ENCODE measurements at regions not wholly inside any gene's neighbourhood (a gene's known extent, or its start where the extent isn't known, plus 50 kb on each side); places are given as distances from the start of the nearest gene placed in this dataset.
"Not testable (repeated sequence)": the region's sequence is repeated elsewhere in the genome, so short reads cannot be mapped to it uniquely, and the experiment has no call there.

GRCh38 chr4:49218931-49219330, 232.9 kb downstream of the CWH43 start:
- TF ChIP-seq CTCF (IDR thresholded peaks at IDR 0.05); POLR2AphosphoS5 (IDR thresholded peaks at IDR 0.05); POLR2A (IDR thresholded peaks at IDR 0.05; ENCODE audit: low read depth); EP300 (IDR thresholded peaks at IDR 0.05): not testable (repeated sequence)

Measured in esophagus muscularis mucosa (tissue), 4 donors.